ENCODE measurements at regions not wholly inside any gene's neighbourhood (a gene's known extent, or its start where the extent isn't known, plus 50 kb on each side); places are given as distances from the start of the nearest gene placed in this dataset.

DNA sequence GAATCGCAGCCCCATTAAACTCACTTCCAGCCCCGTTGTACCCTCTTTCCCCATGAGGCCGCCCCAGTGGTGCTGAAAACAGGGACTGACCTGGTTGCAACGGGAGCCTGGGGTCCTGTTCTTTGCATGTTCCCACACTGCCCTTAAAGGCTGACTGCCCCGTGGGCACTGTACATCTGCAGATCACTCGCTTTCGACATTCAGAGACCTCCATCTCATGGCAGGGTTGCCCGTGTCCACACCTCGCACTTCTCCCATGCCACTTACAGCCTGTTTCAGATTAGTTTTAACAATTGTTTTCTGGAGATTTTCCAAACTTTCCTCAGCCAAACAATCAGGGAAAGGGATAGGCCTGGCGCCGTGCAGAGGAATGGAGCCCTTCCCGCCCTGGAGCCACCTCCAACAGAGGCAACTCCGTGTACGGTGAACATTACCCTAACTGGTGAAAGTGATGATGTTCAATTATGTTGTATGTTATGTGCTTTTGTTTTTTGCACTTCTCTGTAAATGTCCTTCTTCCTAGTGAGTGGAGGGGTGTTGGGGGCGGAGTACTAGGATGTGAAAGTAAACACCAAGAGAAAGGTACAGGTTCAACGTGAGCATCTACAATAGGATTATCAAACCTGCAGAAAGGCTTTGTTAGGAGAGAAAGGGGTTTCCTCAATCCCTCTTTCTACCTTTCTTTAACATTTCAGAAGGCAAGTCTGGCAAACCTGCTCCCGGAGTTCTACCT, 262.8 kb downstream of the FOXO1 start:
- DNase-seq, result no peak

DNA sequence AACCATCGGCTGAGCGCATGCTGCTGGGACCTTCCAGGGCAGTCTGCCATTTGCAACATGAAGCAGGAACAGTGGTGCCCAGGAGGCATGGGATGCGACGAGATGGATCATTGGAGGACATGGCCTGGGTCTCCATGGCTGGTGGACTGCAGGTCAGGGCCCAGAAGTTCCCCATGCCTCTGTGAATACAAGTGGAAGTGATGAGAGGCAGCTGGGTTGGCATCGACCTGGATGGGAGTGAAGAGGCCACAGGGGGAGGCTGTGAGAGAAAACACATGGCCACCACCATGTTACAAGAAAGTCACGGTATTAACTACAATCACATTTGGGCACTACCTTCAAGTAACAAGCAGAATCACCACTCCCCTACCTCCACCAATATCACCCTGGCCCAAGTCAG, 262.0 kb downstream of the FOXO1 start:
- DNase-seq, result no peak

DNA sequence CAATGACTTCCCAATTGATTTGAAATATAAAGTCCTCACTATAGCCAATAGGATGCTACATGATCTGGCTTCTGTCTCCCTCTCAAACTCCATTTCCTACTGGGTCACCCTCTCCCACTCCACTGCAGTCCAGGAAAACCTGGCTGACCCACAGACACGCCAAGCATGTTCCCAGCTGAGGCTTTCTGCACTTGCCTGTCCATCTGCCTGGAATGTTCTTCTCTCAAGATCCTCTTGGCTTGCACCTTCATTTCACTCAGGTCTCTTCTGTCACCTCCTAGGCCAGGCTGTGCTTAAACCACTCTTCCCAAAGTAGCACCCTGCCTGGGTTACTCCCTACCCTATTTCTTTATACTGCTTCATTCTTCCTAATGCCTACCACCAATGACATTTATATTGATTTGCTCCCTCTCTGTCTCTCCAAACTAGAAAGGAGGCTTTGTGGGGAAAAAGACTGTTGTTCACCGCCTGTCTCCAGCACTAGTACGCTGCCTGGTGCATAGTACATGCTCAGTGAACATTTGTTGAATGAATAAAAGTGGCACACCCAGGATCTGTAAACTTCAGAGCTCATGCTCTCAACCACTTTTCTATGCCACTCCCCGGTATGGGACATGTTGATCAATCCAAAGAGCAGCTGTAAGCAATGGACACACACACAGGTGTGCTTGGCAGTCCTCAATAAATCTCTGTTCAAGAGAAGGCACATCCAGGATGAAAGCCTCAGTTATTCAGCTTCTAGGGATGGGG, 261.3 kb downstream of the FOXO1 start:
- no peak for DNase-seq

DNA sequence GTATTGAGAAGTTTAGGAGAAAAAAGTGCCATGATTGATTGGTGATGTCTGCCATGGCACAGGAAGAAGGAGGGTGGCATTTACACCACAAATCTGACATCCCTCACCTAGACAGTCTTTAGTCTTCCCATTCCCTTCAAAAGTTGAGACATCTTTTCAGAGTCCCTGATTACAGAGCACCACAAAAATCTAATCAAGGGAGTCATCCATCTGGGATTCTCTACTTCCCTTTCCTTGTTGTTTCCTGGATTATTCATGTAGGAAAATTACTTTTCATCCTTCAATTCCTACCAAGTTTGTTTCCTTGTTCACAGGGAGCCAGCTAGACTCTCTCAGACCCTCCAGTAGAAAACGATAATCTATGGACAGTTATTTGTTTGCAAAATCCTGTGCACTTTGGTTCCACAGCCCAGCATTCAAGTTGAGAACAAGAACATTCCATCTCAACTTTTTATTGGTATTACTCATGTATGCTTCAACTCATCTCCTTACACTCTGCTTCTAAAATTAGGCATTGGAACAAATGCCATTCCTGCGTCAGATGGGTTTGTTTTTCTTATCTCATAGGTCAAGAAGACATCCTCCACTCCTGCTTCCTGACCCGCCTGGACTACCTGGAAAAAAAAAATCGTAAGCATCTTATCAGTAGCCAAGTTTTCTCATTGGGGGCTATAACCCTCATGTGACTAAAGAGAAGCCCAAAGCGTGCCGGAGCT, 259.9 kb downstream of the FOXO1 start:
- no peak for DNase-seq

DNA sequence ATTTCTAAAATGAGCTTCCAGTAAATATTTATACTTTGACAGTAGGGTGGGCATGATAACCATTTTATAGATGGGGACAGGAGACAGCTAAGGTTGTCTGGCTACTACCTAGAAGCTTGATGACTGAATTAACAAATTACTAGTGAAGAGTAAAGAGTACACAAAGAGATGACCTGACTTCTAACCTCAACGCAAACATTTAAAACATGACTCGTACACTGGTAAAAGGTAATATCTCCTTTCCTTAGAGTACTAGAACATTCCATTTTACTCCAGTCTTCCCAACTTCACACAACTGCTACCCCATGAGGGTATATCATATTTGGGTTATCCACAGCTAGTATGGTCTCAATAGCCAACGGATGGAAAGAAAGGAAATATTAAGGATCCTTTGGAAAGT, 258.9 kb downstream of the FOXO1 start:
- DNase-seq, result no peak

DNA sequence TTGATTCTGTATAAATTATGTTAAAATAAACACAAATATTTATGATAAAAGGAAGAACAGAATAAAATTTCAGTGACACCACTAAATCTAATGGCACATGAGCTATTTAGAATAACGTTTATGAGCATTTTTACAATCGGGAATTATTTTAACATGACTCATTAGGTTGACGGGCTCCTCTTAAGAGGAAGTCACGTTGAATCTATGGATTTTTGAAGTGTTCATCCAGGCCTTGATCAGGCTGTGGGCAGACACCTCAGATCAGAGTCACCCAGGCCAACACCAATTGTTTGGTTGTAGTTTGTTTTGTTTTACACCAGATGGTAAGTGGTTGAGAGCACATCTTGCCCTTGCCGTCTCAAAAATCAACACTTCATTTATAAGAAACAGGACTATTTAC, 257.8 kb downstream of the FOXO1 start:
- no peak for DNase-seq

DNA sequence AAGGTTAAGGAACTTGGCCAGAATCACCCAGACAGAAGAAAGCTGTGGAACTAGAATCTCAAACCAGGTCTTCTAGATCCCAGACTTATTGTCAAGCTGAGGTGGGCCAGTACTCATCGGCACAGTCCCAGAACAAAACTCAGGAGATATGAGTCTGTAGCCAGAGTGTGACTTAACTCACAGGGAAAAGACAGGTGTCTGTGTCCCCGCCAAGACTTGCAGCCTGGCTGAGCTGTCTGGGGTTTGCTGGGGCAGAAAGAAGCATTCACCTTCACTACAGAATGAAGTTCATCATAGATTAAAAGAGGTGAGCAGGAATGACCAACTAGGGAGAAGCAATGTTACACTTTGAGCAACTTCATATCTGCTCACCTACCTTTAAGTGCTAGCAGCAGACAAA, 257.2 kb downstream of the FOXO1 start:
- DNase-seq, result no peak

DNA sequence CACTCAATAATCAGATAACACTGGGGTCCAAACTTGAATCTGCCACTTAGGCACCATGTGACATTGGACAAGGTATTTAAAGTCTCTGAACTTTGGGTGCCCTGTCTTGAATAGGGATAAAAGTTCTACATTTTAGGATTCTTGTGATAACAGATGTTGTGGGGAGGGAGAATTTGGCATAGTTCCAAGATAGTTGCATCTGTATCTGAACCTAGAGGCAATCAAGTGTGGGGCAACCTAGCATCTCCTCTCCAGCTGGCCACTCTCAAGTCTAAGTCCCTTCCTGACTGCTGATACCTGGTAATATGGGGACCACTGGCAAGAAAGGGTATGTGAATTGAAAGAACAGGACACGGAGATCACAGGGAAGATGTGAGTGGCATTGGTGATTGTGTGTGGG, 256.1 kb downstream of the FOXO1 start:
- no peak for DNase-seq

DNA sequence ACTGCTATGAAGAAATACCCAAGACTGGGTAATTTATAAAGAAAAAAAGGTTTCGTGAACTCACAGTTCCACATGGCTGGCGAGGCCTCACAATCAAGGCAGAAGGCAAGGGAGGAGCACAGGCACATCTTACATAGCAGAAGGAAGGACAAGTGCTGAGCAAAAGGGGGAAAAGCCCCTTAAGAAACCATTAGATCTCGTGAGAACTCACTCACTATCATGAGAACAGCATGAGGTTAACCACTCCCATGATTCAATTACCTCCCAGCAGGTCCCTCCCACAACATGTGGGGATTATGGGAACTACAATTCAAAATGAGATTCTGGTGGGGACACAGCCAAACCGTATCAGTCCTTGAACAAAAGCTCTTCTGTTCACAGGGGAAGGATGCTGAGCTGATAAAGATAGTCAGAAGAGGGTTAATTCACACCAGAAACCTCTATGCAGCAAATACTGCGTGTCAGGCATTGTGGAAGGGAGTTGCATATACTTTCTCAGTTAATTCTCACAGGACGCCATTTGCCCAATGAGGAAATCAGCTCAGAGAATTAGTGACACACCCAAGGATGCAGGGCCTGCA, 246.2 kb downstream of the FOXO1 start:
- no peak for DNase-seq

DNA sequence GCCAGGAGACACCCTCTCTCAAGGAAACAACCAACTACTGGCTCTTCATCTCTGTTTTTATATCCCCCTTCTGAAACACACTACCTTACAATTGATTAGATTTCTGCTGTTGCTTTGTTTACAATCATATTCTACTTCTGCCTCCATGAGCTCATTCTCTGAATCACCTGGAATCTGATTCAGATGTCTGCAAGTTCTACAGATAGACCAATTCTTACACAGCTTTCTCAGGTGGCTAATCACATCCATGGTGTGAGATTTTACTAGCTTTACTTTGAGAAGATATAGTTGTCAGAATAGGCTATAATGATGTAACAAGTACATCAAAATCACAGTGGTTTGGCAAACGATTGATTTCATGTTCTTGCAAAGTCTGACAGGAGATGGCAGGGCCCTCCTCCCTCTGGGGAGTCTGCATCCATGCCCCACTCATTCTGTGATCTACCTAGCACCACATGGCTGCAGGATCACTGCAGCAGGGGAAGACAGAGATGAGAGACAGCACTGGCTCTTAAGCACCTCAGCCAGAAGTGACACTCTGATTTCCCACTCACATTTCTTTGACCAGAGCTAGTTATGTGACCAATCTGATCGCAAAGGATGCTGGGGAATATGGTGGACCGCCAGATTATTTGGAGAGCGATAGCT, 243.7 kb downstream of the FOXO1 start:
- DNase-seq, result no peak

DNA sequence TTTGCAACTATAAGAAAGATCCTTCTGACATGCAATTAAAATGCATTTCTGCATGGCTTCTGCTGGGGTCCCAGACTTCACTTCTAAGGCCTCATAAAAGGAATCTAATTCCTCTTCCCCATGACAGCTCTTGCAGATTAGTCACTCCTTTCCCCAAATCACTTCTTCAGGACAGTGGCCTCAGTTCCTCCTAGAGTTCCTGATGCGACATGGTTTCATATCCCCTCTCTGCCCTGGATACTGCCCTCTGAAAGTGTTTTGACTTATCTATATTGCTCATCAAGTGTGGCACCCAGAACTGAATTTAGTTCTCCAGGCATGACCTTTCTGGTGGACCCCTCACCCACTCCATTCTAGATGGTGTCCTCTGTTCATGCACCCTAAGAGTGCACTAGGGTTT, 238.1 kb downstream of the FOXO1 start:
- no peak for DNase-seq

DNA sequence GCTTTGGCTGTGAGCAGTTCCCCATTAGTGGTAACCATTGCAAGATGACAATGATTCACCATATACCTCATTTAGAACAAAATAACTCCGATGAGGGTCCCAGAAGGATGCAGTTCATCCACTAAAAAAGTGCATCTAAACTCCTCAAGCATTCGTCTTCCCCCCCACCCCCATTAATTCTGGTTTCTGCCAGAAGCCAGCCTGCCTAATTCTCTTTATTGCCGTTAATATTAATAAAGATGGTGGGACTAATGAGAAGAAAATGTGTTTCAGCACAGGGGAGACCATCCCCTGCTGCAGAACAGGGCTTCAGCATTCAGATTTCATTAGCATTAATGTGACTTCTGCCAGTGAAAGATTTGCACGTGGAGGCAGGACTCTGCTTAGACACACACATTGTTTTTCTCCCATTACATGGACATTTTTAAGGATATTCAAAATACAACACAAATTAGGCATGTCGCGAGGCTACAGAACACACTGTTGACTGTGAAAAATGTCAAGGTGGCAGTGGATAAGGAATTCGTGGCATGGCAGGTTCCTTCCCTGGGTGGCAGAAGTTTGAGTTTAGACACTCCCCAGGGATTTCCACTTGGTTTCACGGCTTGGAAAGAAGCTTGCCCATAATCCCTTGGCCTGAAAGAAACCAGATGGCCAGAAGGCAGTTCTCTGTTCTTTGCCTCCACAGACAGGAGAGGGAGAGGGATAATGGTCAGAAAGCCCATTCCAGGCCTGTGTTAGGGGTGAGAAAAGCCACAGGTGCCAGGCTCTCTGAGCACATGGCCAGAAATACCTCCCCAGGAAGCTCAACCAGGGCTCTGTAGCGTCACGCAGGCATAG, 236.5 kb downstream of the FOXO1 start:
- no peak for DNase-seq

DNA sequence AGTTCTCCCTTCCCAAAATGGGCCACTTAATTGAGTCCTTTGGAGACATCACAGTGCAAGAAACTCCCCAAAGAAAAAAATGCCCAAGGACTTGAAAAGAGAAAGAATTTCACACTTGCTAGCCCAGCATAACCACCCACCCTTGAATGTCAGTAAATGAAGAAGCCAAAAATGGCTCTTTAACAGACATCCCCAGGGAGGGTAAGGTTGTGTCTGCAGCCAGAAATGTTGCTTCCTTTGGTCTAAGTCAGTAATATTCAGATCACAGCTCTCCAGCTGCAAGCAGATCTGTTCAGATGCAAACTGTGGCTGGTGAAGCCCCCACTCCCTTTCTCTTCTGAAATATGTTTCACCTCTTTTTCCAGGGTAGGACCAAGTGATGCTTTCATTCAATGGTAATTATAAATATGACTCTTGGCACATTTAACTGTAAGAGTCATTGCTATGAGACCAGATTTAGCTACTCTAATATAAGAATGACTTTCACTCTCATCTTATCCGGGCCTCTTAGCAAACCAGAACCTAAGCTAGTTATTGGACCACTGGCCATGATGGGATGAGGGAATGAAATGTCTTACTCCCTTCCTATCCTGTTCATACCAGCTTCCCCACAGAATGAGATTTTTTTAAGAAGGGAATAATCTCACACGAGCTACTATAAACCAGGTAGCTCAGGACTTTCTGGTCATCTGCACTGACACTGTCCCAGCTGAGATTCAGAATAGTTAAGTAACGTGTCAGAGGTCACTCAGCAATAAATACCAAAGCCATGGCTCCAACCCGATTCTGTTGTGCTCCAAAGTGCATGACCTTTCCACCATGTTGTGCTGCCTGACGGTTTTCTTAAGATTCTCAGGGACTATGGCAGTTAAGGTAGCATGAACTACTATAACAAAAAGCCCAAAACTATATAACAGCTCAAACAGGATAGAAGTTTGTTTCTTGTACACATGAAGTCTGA, 234.1 kb downstream of the FOXO1 start:
- DNase-seq, result no peak

DNA sequence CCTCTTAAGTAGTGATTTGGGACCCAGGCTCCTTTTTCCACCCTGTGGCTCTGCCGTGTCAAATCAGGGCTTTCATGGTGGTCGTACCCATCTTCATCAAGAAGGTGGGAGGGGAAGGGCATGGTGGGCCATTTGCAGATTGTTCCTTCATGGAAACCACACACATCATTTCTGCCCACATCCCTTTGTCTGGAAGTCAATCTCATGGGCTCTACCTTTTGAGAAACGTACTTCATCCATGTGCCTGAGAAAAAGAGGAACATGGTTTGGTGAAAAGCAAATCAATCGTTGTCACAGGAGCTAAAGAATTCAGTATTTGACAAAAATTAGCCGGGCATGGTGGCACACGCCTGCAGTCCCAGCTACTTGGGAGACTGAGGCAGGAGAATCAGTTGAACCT, 233.4 kb downstream of the FOXO1 start:
- no peak for DNase-seq

DNA sequence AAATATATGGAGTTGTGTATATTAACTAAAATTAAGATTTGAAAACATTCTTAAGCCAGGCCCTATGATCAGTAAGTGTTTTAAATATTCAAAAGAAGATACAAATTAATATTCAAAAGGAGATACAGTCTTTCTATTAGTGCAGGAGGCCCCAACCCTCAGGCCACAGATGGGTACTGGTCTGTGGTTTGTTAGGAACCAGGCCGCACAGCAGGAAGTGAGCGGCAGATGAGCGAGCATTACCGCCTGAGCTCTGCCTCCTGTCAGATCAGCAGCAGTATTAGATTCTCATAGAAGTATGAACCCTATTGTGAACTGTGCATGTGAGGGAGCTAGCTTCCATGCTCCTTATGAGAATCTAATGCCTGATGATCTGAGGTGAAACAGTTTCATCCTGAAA, 232.9 kb downstream of the FOXO1 start:
- DNase-seq, result no peak

DNA sequence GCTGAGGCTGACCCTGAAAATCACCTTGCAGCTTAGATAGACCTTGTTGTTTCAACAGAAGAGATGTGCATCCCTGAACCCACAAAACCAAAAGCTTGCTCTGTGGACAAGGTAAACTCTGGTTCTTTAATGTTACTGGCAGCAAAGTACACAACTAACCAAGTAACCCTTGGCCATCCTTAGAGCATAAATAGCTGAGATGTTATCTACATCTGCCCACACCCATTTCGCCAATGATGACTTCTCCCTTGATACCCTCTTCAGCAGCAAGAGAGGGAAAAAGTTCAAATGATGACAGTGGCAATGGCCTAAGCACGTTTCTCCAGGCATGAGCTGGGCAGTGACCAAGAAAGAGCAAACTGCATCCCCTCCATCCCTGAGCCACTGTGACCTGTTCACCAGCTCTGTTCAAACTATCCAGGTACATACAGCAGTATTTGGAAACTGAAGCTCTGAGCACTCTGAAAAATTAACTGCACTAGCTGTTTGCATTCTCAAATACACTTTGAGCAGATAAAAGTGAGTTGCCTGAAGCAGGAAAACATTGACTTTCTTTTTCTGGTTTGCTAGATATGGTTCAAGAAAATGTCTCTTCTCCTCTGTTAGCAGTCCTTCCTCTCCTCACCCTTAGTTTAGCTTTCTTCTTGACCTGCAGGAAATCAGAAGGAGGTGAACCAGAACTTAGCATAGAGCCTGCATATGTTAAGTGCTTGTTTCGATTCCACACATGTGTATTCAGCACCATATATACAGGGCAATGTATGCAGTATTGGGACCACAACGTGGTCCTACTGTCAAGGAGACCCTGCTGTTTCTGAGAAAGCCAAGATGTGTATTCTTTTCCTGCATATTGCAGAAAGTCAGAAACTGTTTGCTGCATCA, 231.7 kb downstream of the FOXO1 start:
- no peak for DNase-seq

DNA sequence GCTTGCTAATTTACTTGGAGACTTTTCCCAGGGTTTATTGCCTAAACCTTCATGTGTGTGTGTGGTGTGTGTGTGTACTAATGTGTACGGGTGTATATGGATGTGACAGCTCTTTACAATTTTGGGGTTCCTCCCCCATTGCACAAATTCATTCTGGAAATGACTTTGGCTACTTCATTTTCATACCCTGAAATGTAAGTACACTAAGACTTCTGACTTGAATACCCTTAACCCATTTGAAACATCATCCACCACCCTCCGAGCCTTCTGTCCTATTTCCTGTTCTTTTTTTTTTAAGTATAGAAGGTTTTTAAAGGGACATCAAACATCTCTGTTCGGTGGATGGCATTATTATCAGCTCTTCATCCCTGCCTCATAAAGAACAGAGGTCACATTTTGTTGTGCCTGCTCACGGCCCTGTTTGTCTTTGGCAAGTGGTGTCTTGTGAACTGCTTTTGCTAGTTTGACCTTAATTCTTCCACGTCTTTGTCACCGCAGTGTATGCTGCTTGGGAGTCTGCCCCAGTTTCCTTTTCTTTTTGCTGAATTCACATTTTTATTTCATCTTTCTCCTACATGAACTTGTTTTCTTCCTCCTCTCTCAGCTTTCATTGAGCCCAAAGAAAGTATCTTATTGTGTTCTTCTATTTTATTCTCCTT, 228.3 kb downstream of the FOXO1 start:
- DNase-seq, result no peak

DNA sequence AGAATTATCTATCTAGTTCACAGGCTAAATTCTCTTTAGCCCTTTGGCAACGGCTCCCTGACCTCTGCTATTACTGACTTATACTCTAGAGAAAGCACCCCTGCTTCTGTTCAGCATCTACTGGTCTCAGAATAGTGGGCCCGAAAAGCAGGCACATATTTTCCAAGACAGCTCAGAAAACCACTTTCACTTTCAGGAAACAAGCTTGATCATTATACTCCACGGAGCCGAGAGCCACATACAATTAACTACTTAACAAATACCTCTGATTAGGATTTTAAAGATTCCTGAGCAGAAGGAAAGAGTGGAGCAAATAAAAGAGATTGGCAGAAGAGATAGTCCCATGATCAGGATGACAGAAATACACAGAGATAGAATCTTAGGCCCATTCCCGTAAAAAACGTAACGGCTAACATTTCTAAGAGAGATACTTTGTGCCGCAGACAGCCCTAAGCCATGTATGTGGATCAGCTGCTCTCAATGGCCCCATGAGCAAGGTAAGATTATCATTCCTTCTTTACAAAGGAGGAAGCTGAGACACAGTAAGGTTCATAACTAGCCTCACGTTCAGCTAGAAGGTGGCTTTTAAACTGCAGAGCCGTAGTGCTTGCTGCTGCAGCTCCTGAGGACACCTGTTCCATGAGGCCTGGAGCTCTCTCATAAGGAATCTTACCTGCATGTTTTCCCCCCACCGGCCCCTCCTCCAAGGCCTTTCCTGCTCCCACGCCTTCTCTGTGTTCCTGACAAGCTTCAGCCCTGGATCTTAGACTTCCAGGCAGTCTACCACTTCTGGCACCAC, 227.2 kb downstream of the FOXO1 start:
- DNase-seq, result no peak

DNA sequence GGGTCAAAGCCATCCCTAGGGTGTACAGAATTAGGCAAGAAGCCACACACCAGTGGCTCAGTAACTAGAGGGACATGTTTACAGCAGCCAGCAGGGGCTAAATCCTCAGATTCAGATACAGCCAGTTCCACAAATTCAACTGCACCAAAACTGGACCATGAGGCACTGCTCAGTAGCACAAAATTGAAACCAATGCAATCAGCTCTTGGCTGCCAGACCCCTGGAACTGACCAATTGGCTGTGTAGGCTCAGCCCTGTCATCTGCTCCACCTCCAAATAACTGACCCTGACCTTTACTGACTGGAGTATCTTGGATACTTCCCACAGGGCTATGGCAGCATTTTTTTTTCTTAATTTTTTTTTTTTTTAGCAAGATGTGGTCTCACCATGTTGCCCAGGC, 226.5 kb downstream of the FOXO1 start:
- no peak for DNase-seq

Measured in NCI-H1092 (cell line).